GM19328 (cell line): ENCODE measurements at regions not wholly inside any gene's neighbourhood (a gene's known extent, or its start where the extent isn't known, plus 50 kb on each side); places are given as distances from the start of the nearest gene placed in this dataset.
"Not testable (repeated sequence)": the region's sequence is repeated elsewhere in the genome, so short reads cannot be mapped to it uniquely, and the experiment has no call there.

Source experiments
- ATAC-seq: cut with Tn5 transposase; IDR thresholded peaks from one replicate; pipeline ENCODE4 v1.9.1; 2021; ENCODE audit warnings: mild to moderate bottlenecking, moderate library complexity; ENCODE audit not compliant: unreplicated experiment

DNA sequence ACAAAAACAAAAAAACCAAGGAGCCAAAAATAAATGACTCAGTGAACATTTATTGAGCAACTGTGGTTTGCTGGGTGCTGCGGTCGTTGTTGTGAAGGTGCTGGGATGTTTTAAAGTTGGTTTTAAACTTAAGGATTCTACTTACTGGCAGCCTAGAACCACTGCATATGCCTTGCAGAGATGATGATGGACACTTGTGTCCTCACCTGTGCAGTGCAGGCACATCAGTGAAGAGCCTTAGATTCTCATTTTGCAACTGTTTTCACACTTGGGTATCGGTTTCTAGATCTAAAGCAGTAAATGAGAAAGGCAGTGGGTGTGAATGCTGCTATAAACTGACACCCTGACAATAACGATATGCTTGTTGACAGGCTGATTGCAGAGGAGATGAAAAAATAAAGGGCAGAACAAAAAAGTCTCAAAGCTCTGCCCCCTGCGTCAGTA is 68.8 kb downstream of the UTRN start:
- ATAC-seq: peak; percentile 51

DNA sequence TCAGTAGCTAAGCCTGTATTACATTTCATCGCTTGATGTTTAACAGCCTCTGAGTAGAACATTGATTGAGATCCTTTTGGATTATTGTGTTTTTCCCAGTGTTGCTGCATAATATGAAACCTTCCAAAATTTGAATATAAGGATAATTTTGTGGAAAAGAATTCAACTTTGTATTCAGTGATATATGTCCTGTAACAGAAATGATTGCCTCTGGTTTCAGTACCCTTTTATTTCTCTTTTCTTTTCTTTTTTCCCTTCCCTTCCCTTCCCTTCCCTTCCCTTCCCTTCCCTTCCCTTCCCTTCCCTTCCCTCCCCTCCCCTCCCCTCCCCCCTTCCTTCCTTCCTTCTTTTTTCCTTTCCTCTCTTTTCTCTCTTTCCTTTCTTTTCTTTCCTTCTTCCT is 74.6 kb downstream of the UTRN start:
- no peak for ATAC-seq

DNA sequence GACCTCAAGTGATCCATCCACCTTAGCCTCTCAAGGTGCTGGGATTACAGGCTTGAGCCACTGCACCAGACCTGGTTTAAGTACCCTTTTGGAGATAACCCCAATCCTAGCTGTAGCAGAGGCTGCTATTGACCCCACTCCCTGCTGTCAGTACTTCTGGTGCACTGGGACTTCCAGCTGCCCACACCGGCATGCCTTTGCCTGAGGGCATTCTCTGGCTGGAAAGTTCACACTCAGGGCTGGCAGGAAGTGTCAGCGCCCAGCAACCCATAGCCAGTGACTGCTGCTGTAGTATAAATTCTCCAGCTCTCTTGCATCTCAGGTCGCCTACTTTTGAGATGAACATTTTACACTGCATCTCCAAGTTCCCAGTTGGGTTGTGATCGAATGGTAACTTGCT is 75.3 kb downstream of the UTRN start:
- ATAC-seq: no peak

DNA sequence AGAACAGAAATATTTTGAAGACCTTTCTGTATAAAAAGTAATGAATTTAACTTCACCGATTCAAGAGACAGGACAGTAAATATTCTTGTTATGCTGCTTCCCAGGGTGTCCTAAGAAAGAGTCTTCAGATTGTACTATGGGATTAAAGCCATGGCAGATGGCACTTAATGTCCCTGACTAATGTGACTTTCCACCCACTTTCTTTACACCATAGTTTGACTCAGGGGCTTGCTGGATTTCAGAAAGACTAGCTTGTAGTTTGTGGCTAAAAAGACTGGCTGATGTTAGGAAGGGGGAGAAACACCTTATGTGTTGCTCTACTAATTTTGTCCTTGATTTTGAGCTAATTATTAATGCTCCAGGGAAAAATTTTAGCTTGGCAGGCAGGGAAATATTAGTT is 75.9 kb downstream of the UTRN start:
- ATAC-seq: no peak

DNA sequence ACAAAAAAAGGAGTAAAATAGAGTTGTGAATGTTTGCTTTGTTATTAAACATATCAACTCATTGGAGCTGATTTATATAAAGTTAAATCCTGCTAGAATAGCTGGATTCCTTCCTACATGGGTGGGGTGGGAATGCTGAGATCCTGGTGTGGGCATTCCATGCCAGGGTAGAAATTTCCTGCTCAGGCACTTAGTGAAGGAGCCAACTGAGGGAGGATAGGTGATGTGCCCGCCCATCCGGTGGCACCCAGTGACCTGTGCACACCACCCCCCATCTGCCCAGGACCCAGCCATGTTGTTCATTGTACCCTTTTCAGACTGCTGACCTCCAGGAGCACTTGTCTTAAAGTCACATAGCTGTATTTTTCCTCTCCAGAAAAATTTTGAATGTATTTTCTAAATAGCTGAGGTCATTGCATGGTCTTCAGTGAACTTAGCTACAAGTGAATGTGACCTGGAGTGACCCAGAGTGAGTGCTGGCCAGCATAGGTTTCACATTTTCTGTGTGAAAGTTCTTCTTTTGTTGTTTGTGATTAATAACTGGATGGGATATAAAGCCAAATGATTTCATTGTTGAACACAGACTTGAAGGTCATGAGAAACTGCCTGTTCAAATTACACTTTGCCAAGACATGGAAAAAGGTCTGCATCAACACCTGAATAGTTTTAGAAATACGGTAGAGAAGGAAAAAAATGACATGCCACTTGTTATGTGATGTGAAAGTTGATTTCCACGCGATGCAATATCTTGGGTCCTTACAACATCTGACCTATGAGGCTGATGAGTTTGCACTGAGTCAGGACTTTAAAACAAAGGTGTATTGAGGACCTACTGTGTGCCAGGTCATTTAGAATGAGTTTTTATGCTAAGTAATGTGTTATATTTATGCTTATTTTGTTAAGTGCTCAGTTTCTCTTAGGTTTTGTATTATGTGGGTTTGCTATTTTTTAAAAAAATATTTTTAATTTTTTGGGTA is 77.2 kb downstream of the UTRN start:
- no peak for ATAC-seq

DNA sequence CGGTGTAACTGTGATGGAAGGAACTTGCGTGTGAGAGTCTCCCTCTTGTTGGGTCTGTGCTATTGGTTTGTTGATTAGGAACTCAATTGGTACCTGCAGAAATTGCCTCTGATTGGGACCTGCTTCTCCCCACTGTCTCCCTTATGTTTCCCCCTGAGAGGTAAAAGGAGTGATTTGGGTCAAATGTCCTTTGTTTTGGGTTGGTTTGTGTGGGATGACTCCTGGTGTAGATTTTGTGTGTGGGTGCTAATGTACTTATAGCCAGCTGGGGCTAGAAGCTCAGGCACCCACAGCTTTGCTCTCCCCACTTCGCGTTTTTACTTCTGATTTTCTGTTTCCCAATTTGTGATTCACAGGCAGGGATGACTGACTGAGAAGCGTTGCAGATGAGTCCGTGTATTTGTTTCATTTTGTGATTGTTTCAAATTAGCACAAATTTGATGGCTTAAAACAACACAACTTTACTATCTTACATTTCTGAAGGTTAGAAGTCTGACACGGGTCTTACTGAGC is 79.1 kb downstream of the UTRN start:
- ATAC-seq: no peak

DNA sequence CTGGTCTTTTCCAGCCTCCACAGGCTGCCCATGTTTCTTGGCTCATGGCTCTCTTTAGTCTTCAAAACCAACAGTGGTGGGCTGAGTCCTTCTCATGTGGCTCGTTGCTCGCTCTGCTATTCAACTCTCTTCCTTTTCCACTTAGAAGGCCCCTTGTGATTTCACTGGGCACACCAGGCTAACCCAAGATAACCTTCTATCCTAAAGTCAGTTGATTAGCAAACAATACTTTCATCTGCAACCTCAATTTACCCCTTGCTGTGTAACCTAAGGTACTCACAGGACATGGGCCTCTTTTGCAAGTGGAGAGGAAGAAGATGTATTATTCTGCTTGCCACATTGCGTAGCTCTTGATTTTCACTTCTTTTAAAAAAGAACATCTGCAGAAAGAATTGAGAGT is 79.6 kb downstream of the UTRN start:
- ATAC-seq: no peak

DNA sequence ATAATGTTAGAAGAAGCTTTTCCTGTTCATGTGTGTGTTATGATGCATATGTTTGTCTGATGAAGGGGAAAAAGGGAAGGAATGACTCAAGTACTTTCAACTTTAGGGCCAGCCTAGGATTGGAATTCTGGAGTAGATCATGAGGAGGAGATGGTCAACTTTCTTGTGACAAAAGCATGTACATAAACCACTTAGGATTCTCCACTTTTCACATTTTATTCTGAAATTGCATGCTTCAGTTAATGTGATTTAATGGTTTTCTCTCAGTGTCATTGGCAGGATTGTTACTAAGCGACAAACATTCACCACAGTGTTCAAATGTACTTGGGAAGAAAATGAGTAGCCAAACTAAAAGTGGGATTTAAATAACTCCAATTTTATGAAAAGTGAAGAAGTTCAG is 80.1 kb downstream of the UTRN start:
- no peak for ATAC-seq

DNA sequence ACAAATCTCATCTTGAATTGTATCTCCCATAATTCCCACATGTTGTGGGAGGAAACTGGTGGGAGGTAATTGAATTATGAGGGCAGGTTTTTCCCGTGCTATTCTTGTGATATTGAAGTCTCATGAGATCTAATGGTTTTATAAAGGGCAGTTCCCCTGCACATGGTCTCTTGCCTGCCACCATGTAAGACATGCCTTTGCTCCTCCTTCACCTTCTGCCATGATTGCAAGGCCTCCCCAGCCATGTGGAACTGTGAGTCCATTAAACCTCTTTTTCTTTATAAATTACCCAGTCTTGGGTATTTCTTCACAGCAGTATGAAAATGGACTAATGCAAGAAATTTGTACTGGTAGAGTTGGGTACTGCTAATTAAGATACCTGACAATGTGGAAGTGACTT is 84.6 kb downstream of the UTRN start:
- ATAC-seq: not testable (repeated sequence)

DNA sequence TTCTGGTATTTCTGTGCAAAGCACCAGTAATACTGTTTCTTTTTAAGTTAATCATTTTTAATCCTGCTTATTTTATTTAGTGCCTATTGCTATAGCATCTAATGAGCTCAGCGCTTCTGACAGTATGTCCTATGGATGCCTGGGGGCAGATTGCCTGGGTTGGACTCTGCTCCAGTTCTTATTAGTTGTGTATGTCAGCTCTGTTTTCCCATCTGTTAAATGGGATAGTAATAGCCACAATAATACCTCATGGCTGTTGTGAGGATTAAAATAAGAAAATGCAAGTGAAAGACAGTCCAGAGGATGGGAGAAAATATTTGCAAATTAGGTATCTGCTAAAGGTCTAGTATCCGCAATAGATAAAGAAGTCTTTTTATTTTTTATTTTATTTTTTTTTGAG is 87.0 kb downstream of the UTRN start:
- no peak for ATAC-seq

DNA sequence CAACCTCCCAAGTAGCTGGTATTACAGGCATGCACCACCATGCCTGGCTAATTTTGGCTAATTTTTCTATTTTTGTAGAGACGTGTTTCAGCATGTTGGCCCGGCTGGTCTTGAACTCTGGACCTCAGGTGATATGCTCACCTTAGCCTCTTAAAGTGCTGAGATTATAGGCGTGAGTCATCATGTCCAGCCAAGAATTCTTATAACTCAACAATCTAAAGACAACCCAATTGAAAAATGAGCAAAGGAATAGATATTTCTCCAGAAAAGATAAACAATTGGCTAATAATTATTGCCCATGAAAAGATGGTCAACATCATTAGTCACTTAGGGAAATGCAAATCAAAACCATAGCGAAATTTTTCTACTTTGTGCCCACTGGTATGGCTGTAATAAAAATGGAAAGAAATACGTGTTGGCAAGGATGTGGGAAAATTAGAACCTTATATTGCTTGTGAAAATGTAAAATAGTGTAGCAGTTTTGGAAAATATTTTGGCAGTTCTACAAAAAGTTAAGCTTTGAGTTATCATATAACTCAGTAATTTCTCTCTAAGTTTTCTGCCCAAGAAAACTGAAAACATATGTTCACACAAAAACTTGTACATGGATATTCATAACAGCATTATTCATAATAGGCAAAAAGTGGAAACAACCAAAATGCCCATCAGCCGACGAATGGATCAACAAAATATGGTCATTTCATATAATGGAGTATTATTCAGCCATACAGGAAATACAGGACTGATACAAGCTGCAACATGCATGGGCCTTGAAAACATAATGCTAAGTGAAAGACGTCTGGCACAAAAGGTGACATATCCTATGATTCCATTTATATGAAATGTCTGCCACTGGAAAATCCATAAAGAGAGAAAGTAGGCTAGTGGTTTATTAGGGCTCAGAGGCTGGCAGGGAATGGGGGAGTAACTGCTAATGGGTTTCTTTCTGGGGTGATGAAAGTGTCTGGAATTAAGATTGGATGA is 87.8 kb downstream of the UTRN start:
- ATAC-seq: no peak

DNA sequence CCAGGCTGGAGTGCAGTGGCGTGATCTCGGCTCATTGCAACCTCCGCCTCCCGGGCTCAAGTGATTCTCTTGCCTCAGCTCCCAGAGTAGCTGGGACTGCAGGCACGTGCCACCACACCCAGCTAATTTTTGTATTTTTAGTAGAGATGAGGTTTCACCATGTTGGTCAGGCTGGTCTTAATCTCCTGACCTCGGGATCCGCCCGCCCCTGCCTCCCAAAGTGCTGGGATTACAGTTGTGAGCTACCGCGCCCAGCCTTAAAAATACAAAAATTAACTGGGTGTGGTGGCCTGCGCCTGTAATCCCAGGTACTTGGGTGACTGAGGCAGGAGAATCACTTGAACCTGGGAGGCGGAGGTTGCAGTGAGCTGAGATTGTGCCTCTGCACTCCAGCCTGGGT is 89.4 kb downstream of the UTRN start:
- ATAC-seq: not testable (repeated sequence)

DNA sequence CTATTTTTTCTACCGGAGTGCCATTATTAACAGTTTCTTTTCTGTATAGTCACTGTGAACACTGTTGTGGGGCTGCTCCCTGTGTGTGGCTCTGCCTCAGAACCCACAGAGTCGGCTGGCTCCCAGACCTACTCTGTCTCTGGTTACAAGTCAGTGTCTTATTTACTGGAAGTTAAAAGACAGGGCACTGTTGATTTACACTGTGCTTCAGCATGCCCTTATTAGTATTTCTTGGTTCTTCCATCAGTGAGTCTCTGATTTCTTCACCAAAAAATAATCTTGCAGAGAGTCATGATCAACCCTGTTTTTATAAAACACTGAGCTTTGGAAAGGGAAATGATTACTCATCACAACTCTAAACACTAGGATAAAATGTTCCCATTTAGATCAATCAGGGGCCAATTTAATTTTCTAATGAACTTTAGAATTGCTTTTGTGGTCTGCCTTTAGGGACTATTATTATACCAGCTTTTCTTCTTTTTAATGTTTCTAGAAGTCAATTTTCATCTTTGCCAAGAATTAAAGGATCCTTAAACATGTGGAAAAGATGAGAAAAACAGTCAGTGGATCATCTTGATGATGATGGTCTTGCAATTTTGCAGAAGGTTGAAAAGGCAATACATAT is 92.6 kb downstream of the UTRN start:
- no peak for ATAC-seq

DNA sequence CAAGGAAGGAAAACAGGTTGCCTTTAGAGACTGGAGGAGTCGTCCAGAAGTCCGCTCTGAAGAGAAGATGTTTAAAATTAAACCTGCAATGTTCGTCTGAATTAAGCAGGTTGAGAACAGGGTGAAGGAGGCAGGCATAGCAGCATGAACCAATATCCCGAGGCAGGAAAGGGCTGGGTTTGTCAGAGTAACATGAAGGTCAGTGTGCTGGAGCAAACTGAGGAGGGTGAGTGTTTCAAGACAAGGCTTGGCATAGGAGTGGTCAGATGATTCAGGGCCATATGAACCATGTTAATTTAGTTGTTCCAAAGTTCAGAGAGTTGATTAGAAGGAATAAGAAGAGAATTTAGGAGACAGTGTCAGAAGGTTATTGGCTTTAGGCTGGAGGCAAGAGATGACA is 93.3 kb downstream of the UTRN start:
- ATAC-seq: no peak

DNA sequence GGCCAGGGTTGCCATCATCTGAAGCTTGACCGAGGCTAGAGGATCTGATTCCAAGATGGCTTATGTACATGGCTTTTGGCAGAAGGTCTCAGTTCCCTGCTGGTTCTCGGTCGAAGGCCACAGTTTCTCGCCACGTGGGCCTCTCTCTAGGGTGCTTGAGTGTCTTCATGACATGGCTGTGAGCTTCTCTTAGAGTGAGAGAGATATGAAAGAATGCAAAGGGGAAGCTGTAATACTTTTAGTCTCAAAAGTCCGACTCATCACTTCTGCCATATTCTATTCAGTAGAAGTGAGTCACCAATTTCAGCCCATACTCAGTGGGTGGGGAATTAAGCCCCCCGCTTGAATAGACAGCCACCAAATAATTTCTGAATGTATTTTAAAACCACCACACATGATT is 94.2 kb downstream of the UTRN start:
- no peak for ATAC-seq

DNA sequence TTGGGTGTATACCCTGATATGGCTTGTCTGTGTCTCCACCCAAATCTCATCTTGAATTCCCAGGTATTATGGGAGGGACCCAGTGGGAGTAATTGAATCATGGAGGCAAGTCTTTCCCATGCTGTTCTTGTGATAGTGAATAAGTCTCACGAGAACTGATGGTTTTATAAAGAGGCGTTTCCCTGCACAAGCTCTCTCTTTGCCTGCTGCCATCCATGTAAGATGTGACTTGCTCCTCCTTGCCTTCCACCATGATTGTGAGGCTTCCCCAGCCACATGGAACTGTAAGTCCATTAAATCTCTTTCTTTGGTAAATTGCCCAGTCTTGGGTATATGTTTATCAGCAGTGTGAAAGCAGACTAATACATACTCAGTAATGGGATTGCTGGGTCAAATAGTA is 96.4 kb downstream of the UTRN start:
- ATAC-seq: not testable (repeated sequence)

DNA sequence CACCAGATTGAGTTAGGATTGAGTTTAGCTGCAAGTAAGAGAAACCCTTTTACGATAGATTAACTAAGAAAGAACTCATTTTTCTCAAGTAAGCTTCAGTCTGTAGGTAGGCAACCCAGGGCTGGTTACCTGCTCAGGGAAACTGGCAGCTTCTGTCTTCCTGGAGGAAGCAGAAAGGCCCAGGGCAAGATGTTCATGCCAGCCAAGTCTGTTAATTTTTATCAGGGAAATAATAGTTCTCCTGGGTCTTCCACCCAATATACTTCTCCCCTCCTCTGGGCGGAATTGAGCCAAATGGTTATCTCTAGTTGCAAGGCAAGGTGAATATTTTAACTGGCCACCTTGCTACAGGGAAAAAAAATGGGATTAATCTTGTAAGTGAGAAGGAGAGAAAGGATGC is 98.2 kb downstream of the UTRN start:
- ATAC-seq: no peak

DNA sequence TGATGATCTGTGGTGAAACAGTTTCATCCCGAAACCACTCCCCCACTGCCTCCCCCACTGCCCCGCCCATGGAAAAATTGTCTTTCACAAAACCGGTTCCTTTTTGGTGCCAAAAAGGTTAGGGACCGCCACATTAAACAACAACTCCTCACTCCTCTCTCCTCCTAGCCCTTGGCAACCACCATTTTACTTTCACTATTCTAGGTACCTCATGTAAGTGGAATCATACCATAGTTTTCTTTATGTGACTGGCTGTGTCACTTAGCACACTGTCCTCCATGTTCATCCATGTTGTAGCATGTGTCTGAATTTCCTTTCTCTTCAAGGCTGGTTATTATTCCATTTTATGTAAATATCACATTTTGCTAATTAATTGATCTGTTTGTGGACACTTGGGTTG is 99.3 kb downstream of the UTRN start:
- no peak for ATAC-seq

DNA sequence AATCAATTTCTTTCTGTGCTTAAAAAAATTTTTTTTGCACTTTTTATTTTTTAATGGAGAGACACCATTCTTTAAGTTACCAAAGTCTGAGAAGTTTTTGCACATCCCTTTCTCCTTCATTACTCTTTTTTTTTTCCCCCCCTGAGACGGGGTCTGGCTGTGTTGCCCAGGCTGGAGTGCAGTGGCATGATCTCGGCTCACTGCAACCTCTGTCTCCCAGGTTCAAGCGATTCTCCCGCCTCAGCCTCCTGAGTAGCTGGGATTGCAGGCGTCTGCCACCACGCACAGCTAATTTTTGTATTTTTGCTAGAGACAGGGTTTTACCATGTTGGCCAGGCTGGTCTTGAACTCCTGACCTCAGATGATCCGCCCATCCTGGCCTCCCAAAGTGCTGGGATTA is 104.3 kb downstream of the UTRN start:
- not testable (repeated sequence) for ATAC-seq

DNA sequence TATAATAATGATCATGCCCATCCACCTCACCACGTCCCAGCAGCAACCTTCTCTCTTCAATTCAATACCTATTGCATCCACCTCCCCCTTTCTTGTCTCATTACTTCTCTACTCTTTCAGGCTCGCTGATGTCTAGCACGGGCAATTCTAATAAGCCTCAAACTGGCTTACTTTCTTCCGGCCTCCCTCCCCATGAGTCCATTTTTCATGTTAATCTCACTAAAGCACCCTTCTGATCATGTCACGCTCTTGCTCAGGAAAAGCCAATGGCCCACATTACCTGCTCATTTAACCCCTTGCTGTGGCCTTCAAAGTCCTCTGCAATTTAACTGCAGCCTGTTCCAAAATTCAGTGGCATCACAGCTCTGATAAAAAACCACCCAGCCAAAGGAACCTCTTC is 105.1 kb downstream of the UTRN start:
- ATAC-seq: no peak

DNA sequence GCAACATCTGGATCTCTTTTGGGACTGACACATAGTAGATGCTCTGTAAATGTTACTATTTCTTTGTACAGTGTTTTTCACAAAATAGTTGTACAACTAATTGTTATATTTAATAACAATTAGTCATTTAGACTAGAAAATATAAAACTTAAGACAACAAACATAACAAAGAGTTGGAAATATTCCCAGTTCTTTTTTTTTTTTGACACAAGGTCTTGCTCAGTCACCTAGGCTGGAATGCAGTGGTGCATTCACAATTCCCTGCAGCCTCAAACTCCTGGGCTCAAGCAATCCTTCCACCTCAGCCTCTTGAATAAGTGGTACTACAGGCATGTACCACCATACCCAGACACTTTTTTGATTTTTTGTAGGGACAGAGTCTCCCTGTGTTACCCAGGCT is 105.8 kb downstream of the UTRN start:
- ATAC-seq: no peak
